GM19239 (cell line): ENCODE measurements at regions not wholly inside any gene's neighbourhood (a gene's known extent, or its start where the extent isn't known, plus 50 kb on each side); places are given as distances from the start of the nearest gene placed in this dataset.
A peak's percentile ranks its signal among the peaks of the same experiment; 100 is the strongest.
"Not testable (repeated sequence)": the region's sequence is repeated elsewhere in the genome, so short reads cannot be mapped to it uniquely, and the experiment has no call there.

Experiments
- DNase-seq: peaks from one replicate; pipeline ENCODE4 v3.0.0; 2011; ENCODE audit warnings: low spot score; ENCODE audit not compliant: insufficient read length
- FAIRE-seq: peaks from 2 replicates; lab custom pipeline; 2011; peaks lifted over from hg19 to GRCh38; lab: Jason Lieb, UNC

GRCh38 chr7:355568-355967 is 65.6 kb downstream of the FOXL3 start:
- no peak for FAIRE-seq
- no peak for DNase-seq

- FAIRE-seq (no peak), DNase-seq (no peak)
These were observed 66.1 kb downstream of the FOXL3 start for GRCh38 chr7:356087-356486.

GRCh38 chr7:356691-357462 is 66.9 kb downstream of the FOXL3 start:
- DNase-seq, result no peak
- no peak for FAIRE-seq

GRCh38 chr7:357531-358209 is 67.7 kb downstream of the FOXL3 start:
- DNase-seq (no peak), FAIRE-seq (no peak)

GRCh38 chr7:358352-358751 is 68.4 kb downstream of the FOXL3 start:
- no peak for DNase-seq
- FAIRE-seq, result no peak

GRCh38 chr7:359226-359765 is 69.3 kb downstream of the FOXL3 start:
- DNase-seq (no peak), FAIRE-seq (no peak)

- FAIRE-seq, result no peak
These were observed 69.9 kb downstream of the FOXL3 start for GRCh38 chr7:359766-360361.

GRCh38 chr7:360454-361100 is 70.6 kb downstream of the FOXL3 start:
- FAIRE-seq (no peak), DNase-seq (no peak)

More at GRCh38 chr7:359766-360361, 69.9 kb downstream of the FOXL3 start:
- no peak for DNase-seq

GRCh38 chr7:361182-361581 is 71.2 kb downstream of the FOXL3 start:
- DNase-seq, result not testable (repeated sequence)

GRCh38 chr7:361680-362401 is 71.9 kb downstream of the FOXL3 start:
- no peak for DNase-seq
- FAIRE-seq, result no peak

More at GRCh38 chr7:361182-361581, 71.2 kb downstream of the FOXL3 start:
- FAIRE-seq, result not testable (repeated sequence)

- DNase-seq, result no peak
- FAIRE-seq, result peak; percentile 56
These were observed 72.6 kb downstream of the FOXL3 start for GRCh38 chr7:362402-363096.

GRCh38 chr7:363626-364025 is 73.7 kb downstream of the FOXL3 start:
- DNase-seq, result no peak
- FAIRE-seq, result no peak

- FAIRE-seq (no peak), DNase-seq (no peak)
These were observed 74.6 kb downstream of the FOXL3 start for GRCh38 chr7:364536-364935.

GRCh38 chr7:365593-365992 is 75.6 kb downstream of the FOXL3 start:
- DNase-seq (no peak), FAIRE-seq (no peak)

- FAIRE-seq (no peak), DNase-seq (no peak)
These were observed 76.3 kb downstream of the FOXL3 start for GRCh38 chr7:366161-366803.

GRCh38 chr7:367351-367901 is 77.5 kb downstream of the FOXL3 start:
- FAIRE-seq, result no peak

GRCh38 chr7:368651-369475 is 78.9 kb downstream of the FOXL3 start:
- FAIRE-seq (no peak), DNase-seq (no peak)

More at GRCh38 chr7:367351-367901, 77.5 kb downstream of the FOXL3 start:
- no peak for DNase-seq
